Stimulated activated effector memory CD8-positive, alpha-beta T cell treated with anti-CD3 and anti-CD28 coated beads, Interleukin-12 subunit alpha, Interleukin-12 subunit beta, amount 100 ng/mL, for 72 hours (primary cell): ENCODE measurements at regions not wholly inside any gene's neighbourhood (a gene's known extent, or its start where the extent isn't known, plus 50 kb on each side); places are given as distances from the start of the nearest gene placed in this dataset.
"Not testable (repeated sequence)": the region's sequence is repeated elsewhere in the genome, so short reads cannot be mapped to it uniquely, and the experiment has no call there.

ENCODE experiments used
- ATAC-seq: fragments of 150-1000 bp; cut with Tn5 transposase; 2 replicates; pipeline ENCODE4 v1.10.0; 2021
- DNase-seq, 2 donors: peaks; one replicate each; pipeline ENCODE4 v3.0.0; 2021 to 2022; ENCODE audit warnings: low spot score in 2 of 2
- H3K27ac Mint-ChIP-seq: one replicate; pipeline ENCODE4 v1.8.0; 2022; ENCODE audit warnings: mild to moderate bottlenecking, mixed read lengths
- H3K36me3 Mint-ChIP-seq: one replicate; pipeline ENCODE4 v1.8.0; 2022; ENCODE audit warnings: mild to moderate bottlenecking, mixed read lengths
- H3K4me1 Mint-ChIP-seq: one replicate; pipeline ENCODE4 v1.8.0; 2022; ENCODE audit warnings: mixed read lengths
- H3K4me3 Mint-ChIP-seq: one replicate; pipeline ENCODE4 v1.8.0; 2022; ENCODE audit warnings: mild to moderate bottlenecking, mixed read lengths
- H3K9me3 Mint-ChIP-seq: one replicate; pipeline ENCODE4 v1.8.0; 2022; ENCODE audit warnings: mixed read lengths

DNA sequence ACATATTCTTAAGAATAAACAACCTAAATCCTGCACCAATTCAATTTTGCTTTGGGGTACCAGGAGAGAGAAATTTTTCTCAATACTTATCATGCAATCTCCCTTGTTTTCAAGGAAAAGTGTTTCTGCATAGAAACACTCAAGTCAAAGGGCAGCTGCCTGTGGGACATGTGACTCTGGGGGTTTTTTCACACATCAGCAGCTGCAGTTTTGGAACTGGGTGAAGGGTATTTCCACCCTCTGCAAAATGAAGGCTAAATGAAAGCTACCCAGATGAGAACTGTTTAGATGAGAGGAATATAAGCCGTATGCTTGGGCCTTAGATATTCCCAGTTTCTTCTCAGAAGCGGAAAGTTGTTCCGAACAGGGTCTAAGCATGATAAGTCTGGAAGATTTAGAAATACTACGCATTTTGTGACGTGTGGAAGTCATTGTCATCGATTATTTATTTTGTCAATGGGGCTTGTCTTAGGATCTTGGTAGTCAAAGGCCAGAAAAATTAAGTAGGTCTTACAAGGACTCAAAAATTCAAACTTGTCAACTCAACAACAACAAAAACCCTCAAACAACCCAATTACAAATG is 64.3 kb upstream of the BOD1 start:
- Mint-ChIP-seq H3K4me3 (no peak overlapping the region), H3K4me1 (no peaks in the 10 kb centered on the region), H3K9me3 (peaks cover 3% of the 10 kb centered on the region), H3K36me3 (no peaks in the 10 kb centered on the region), H3K27ac (no peak overlapping the region)
- DNase-seq (no peak), ATAC-seq (no peak)

DNA sequence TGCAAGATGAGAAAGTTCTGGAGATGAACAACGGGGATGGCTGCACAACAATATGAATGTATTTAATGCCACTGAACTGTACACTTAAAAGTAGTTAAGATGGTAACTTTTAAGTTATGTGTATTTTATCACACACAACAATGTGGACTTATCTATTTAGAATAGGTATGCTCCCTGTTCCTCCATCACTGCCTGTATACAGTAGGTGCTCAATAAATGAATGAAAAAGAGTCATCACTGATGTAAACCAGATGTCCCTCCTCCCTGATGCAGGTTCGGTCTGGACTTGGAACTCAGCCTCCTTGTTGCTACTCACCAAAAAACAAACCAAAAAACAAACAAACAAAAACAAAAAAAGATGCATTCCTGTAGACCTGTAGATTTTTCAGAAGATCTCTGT is 65.9 kb upstream of the BOD1 start:
- no peaks in the 10 kb centered on the region for H3K36me3 Mint-ChIP-seq
- DNase-seq (no peak), ATAC-seq (no peak)
- no peak overlapping the region for H3K4me3 Mint-ChIP-seq
- H3K4me1 Mint-ChIP-seq = no peaks in the 10 kb centered on the region
- no peak overlapping the region for H3K27ac Mint-ChIP-seq
- peaks cover 3% of the 10 kb centered on the region for H3K9me3 Mint-ChIP-seq

DNA sequence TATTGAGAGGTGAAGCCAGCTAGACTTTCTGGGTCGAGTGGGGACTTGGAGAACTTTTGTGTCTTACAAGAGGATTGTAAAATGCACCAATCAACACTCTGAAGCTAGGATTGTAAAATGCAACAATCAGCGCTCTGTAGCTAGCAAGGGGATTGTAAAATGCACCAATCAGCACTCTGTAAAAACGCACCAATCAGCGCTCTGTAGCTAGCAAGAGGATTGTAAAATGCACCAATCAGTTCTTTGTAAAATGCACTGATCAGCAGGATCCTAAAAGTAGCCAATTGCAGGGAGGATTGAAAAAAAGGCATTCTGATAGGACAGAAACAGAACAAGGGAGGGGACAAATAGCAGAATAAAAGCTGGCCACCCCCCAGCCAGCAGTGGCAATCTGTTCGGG is 68.1 kb upstream of the BOD1 start:
- not testable (repeated sequence) for ATAC-seq, H3K27ac Mint-ChIP-seq, H3K9me3 Mint-ChIP-seq, DNase-seq, H3K36me3 Mint-ChIP-seq, H3K4me1 Mint-ChIP-seq, H3K4me3 Mint-ChIP-seq

DNA sequence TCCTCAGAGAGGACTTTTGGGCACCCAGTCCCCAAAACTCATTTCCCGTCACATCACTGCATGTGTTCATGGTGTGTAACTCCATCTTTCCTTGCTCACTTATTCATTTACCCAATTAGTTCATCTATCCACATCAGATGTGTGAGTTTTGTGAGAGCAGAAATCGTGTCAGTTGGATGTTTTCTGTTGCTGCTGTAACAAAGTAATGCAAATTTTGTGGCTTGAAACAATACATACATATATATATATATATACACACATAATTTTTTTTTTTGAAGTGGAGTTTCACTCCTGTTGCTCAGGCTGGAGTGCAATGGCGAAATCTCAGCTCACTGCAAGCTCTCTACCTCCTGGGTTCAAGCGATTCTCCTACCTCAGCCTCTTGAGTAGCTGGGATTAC is 70.5 kb upstream of the BOD1 start:
- Mint-ChIP-seq H3K4me3 (no peak overlapping the region), H3K4me1 (no peaks in the 10 kb centered on the region), H3K36me3 (no peaks in the 10 kb centered on the region), H3K9me3 (peaks cover 3% of the 10 kb centered on the region), H3K27ac (no peak overlapping the region)
- DNase-seq = no peak
- ATAC-seq = no peak

DNA sequence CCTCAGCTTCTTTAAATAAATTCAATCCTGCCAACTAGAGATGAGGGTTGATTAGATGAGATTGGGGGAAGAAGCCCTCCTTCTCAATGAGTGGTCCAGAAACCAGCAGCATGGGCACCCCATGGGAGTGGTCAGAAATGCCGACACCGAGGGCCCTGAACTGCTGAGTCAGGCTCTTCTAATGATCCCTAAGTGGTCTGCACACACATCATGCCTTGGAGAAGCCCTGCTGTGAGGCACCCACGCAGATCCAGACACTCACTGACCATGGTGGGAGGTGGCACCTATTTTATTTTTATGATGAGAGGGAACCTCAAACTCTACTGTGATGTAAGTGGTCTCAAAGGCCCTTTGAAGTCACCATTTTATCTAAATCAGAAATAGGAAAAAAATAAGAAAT is 72.3 kb upstream of the BOD1 start:
- H3K4me1 Mint-ChIP-seq = no peaks in the 10 kb centered on the region
- H3K36me3 Mint-ChIP-seq = no peaks in the 10 kb centered on the region
- peaks cover 3% of the 10 kb centered on the region for H3K9me3 Mint-ChIP-seq
- DNase-seq (no peak), ATAC-seq (no peak)
- H3K4me3 Mint-ChIP-seq = no peak overlapping the region
- no peak overlapping the region for H3K27ac Mint-ChIP-seq

DNA sequence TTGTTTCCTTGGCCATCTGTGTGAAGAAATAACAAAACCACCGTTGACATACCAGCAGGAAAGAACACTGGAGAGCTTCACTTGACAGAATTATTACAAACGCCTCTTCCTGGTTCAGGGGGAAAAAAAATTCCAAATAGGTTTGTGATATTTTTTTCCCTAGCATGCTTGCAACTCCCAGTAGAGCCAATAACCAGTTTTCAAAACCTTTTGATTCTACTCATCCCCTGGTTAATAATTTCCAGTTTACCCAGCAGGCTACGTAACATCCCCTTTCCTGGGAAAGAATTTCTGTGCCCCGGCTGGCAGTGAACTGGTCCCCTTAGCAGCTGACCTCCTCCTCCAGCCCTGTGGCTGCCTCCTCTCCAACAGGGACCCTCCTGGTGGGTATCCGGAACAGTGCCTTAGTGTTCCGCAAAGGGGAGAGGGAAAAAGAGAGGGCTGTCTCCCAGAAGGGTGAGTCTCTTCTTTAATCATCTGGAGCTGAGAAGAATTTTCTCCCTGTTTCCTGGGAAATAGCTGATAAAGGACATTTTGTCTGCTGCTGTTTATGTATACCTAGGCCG is 72.8 kb upstream of the BOD1 start:
- Mint-ChIP-seq H3K9me3 (peaks cover 3% of the 10 kb centered on the region), H3K4me3 (no peak overlapping the region), H3K36me3 (no peaks in the 10 kb centered on the region), H3K4me1 (no peaks in the 10 kb centered on the region), H3K27ac (no peak overlapping the region)
- no peak for DNase-seq
- no peak for ATAC-seq

DNA sequence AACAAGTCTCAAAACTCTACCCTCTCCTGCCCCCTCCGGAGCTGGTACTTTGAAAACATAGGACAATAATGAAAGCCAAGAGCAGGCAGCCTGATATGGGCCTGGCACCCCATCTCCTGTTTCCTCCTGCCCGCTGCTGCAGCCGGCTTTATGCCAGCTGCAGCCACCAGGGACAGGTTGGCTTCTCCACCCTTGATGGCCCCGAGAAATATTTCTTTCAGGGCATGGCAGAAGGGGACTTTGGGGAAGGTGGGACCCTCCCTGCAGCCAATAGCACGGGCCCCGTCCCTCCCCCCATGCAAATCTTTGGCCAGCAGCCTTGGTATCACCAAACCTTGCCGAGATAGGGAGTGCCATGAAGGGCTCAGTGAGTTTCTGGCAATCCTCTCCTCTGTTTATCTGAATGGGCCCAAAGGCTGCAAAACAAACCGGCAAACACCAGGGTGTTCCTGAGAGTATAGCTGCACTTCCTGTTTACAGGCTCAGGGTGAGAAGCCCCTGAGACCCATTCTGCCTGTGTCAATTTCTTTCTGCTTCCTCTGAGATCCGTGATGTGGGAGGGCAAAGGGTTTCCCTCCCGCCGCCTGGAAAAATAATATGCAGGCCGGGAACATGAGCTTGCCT is 73.4 kb upstream of the BOD1 start:
- Mint-ChIP-seq H3K27ac (no peak overlapping the region), H3K9me3 (peaks cover 3% of the 10 kb centered on the region), H3K4me3 (no peak overlapping the region), H3K36me3 (no peaks in the 10 kb centered on the region), H3K4me1 (no peaks in the 10 kb centered on the region)
- ATAC-seq (no peak), DNase-seq (no peak)

DNA sequence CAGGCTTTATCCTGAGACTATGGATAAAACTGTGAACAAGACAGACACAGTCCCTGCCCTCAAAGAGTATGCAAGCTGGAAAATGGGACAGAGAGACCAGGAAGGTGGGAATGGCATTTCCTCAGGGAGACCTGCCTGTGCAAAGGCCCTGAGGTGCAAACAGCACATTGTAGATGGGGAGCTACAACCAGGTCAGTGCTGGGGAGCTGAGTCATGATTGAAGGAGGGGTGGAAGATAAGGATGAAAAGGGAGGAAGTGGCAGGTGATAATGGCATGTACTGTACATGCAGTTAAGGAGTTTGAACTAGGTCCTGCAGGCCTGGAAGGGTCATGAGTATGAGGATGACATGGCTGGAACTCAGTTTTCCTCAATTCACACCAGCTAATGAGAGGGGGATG is 75.5 kb upstream of the BOD1 start:
- Mint-ChIP-seq H3K27ac (no peak overlapping the region), H3K4me3 (no peak overlapping the region), H3K36me3 (no peaks in the 10 kb centered on the region), H3K9me3 (no peaks in the 10 kb centered on the region), H3K4me1 (no peaks in the 10 kb centered on the region)
- ATAC-seq (no peak), DNase-seq (no peak)

DNA sequence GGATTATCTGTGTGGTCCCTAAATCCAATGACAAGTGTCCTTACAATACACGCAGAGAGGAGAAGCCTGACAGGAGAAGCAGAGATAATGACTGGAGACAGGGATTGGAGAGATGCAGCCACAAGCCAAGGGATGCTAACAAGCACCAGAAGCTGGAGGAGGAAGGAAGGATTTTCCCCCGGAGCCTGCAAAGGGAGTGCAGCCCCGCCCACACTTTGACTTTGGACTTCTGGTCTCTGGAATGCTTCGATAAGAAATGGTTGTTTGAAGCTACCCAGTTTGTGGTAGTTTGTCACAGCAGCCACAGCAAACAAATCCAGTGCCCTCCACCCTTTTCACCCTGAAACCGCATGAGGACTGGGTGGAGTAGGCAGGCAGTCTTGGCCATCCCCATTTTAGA is 77.2 kb upstream of the BOD1 start:
- ATAC-seq = no peak
- no peak overlapping the region for H3K27ac Mint-ChIP-seq
- no peaks in the 10 kb centered on the region for H3K9me3 Mint-ChIP-seq
- peaks cover 9% of the 10 kb centered on the region for H3K4me1 Mint-ChIP-seq
- no peak for DNase-seq
- no peaks in the 10 kb centered on the region for H3K36me3 Mint-ChIP-seq
- H3K4me3 Mint-ChIP-seq = no peak overlapping the region

DNA sequence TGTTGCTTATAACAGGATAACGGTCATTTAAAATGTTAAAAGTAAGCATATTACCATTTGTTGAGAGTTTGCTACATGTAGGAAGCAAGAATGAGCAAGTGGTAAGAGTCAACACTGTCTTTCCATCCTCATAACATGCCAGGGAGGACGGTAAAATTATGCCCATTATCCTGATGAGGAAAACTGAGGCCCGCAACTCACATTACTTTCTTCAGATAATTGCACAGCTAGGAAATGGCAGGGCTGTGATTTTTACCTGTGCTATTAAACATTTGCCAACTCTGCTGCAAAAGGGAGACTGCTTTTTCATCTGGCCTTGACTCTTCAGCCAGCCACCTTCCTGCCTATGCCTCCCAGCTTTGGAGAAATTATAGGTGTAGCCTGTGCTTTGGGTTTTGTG is 79.8 kb upstream of the BOD1 start:
- H3K4me1 Mint-ChIP-seq = peaks cover 10% of the 10 kb centered on the region
- DNase-seq = no peak
- no peak for ATAC-seq
- H3K9me3 Mint-ChIP-seq = no peaks in the 10 kb centered on the region
- H3K36me3 Mint-ChIP-seq = no peaks in the 10 kb centered on the region
- H3K27ac Mint-ChIP-seq = no peak overlapping the region
- H3K4me3 Mint-ChIP-seq = no peak overlapping the region

DNA sequence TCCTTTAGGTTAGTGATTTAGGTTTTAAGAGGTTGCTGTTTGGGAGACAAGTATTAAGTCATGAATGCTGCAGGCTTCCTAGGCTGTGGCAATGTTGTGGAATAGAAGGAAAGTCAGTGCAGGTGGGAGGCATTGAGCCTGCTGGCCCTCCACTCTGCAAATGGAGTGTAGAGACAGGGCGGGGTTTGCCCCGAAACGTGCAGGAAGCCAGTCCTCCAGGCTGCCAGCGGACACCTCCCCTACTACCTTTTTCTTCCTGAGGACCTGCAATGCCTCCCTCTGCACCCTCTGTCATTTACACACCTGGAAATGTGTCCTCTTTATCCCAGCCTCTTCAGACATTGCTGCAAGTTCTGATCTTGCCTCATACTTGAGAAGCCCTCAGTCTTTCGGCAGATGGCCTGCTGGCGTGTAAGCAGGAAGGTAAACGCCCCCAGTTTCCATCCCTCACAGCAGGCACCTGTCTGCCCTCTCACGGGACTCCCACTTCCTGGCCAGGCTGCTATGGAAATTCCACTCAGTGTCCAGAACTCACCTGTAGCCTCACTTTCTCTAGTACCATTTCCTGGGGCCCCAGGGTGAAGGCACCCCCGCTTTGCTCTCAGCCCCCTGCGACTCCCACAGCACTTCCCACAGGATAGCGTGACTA is 81.6 kb upstream of the BOD1 start:
- no peaks in the 10 kb centered on the region for H3K36me3 Mint-ChIP-seq
- ATAC-seq = no peak
- H3K9me3 Mint-ChIP-seq = no peaks in the 10 kb centered on the region
- no peak overlapping the region for H3K4me3 Mint-ChIP-seq
- H3K27ac Mint-ChIP-seq = peak overlapping the region; percentile 19
- peaks cover 10% of the 10 kb centered on the region for H3K4me1 Mint-ChIP-seq
- DNase-seq = no peak

DNA sequence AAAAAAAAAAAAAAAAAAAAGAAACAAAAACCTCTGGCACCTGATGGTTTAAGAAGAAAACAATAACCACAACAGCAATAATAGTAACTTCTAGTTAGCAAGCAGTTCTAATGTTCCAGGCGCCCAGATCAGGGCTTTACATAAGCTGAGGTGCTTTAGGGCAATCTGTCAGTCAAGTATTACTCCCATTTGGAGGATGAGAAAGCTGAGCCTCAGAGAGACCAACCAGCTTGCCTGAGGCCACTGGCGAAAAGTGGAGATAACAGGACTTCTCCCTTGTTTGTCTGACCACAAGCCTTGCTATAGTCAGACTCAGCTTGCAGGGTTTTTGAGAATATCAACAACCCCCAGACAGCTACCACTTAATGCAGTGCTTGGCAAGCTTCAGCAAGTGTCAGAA is 83.5 kb upstream of the BOD1 start:
- Mint-ChIP-seq H3K9me3 (no peaks in the 10 kb centered on the region), H3K27ac (no peak overlapping the region), H3K4me3 (no peak overlapping the region), H3K36me3 (no peaks in the 10 kb centered on the region), H3K4me1 (peaks cover 10% of the 10 kb centered on the region)
- DNase-seq (no peak), ATAC-seq (no peak)

DNA sequence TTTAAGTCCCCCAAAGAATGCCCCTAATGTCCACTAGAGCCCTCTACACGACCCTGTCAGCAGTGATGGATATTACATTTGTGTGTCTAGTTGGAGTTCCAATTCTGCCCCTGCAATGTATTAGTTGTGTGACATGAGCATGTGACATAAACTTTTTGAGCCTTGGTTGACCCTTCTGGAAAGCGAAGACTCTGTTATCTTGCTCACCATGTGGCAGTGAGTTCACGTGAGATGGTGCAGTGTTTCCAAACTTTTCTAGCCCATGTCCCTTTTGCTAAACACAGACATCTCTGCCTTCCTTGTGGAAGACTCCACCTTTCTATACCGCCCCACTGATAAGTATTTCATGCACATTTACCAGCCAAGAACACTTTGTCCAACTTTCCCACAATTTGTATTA is 87.0 kb upstream of the BOD1 start:
- Mint-ChIP-seq H3K36me3 (no peaks in the 10 kb centered on the region), H3K4me1 (peaks cover 2% of the 10 kb centered on the region), H3K27ac (no peak overlapping the region), H3K9me3 (no peaks in the 10 kb centered on the region), H3K4me3 (no peak overlapping the region)
- ATAC-seq = no peak
- DNase-seq = no peak

DNA sequence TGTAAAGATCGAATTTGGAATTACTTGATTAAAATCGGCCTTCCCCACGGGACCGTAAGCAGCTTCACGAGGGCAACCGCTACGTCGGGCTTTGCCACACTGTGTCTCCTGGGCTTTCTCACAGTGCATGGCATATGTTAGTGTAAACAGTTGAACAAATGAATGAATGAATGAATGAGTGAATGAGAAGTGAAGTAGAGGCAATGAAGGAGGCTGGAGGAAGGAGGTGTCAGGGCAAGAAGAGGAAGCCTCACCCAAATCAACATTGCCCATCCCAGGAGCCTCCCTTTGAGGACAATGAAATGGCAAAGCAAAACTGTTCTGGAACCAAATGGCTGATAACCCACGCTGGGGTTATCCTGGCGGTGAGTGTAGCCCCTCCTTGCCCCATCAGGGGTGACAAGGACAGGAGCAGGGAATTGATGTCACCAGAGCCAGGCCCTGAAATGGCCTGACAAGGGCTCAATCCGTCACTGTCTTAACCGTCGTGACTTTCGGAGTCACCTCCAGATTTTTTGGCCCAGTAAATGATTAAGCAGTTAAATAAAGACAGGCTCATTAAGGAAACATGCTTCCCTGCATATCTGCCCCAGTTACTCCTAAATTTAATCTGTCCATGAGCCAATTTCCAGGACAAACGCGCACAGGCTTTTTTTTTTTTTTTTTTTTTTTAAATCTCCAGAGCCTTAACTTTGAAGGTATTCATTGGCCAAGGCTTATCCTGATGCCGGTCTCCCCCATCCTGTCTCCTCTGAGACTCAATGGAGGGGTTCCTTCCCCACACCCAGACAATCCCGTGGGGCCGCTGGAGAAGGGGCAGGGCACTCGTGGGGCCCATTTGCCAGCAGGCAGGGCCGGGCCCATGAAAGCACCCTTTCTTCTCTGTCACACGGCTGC is 88.4 kb upstream of the BOD1 start:
- DNase-seq = no peak
- Mint-ChIP-seq H3K4me3 (no peak overlapping the region), H3K36me3 (no peaks in the 10 kb centered on the region), H3K4me1 (no peaks in the 10 kb centered on the region), H3K27ac (no peak overlapping the region), H3K9me3 (no peaks in the 10 kb centered on the region)
- ATAC-seq = no peak

DNA sequence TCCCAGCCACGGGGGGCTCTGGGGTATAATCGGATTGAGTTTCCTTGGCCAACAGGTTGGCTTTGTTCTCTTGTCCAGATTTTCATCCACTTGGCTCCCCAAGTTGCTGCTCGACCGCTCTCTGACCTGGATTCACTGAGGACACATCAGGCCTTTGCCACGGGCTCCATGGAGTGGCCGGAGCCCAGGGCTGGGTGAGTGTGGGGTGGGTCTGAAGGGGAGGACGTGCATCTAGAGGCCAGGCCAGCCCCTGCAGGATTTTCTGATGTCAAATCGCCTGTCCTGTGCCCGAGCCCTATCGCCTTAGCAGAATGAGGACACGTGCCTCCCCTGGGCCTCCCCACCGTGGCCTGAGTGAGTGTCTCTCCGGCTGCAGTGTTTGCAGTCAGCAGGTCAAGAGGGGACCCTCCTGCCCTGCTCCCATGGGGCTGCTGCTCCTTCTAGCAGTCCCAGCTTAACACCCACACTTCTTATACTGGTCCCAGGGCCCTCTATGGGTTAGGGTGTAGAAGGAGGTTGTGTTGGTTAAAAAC is 89.1 kb upstream of the BOD1 start:
- ATAC-seq = no peak
- no peaks in the 10 kb centered on the region for H3K36me3 Mint-ChIP-seq
- no peak overlapping the region for H3K27ac Mint-ChIP-seq
- H3K4me3 Mint-ChIP-seq = no peak overlapping the region
- H3K9me3 Mint-ChIP-seq = no peaks in the 10 kb centered on the region
- DNase-seq = no peak
- no peaks in the 10 kb centered on the region for H3K4me1 Mint-ChIP-seq
